Tibial artery (tissue), 4 donors: ENCODE measurements at regions not wholly inside any gene's neighbourhood (a gene's known extent, or its start where the extent isn't known, plus 50 kb on each side); places are given as distances from the start of the nearest gene placed in this dataset.

Experiments
- DNase-seq, 2 donors: peaks; one replicate each; pipeline ENCODE4 v3.0.0-alpha.2; 2019
- H3K27ac ChIP-seq, 2 donors: fragments of 200-600 bp; sonication (generic) in 1 of 2; 1 replicate in 1 of 2; 2 replicates in 1 of 2; pipeline ENCODE4 v1.5.1; 2018 to 2019; ENCODE audit warnings: mild to moderate bottlenecking in 1 of 2
- H3K27me3 ChIP-seq, 2 donors: fragments of 200-600 bp; sonication (generic) in 1 of 2; one replicate each; pipeline versions ENCODE4 v1.5.1 to v1.6.0; 2016 to 2019
- H3K36me3 ChIP-seq, 3 donors: fragments of 200-600 bp; sonication (generic) in 2 of 3; one replicate each; pipeline ENCODE4 v1.5.1; 2016 to 2019; ENCODE audit warnings: mild to moderate bottlenecking in 2 of 3
- H3K4me1 ChIP-seq, 4 donors: fragments of 200-600 bp; sonication (generic) in 2 of 4; 1 replicate in 3 of 4; 2 replicates in 1 of 4; pipeline ENCODE4 v1.5.1; 2016 to 2019
- H3K4me3 ChIP-seq, 2 donors: fragments of 200-600 bp; sonication (generic) in 1 of 2; 1 replicate in 1 of 2; 2 replicates in 1 of 2; pipeline ENCODE4 v1.5.1; 2018 to 2019; ENCODE audit warnings: mild to moderate bottlenecking in 2 of 2
- H3K9me3 ChIP-seq, 3 donors: fragments of 200-600 bp; sonication (generic) in 1 of 3; one replicate each; pipeline ENCODE4 v1.5.1; 2016 to 2019
- CTCF ChIP-seq, 2 experiments: fragments of 200-600 bp in 1 of 2; fragments of 450-650 bp in 1 of 2; IDR thresholded peaks; one replicate each; pipeline ENCODE4 v1.5.1; 2017 to 2019; ENCODE audit warnings: antibody characterized with exemption in 2 of 2, mild to moderate bottlenecking in 1 of 2, moderate library complexity in 1 of 2
- intact Hi-C: fragments of 100-400 bp; cut with DNase I; formaldehyde crosslinking; loops from one replicate; pipeline ENCODE4 v1.15.0; 2023; ENCODE audit warnings: low total_unique reads

GRCh38 chr1:170284512-170284911 lies 138.8 kb downstream of the NTMT2 start:
- no peak for TF ChIP-seq CTCF (IDR thresholded peaks at IDR 0.05)
- Histone ChIP-seq H3K4me1 (peaks cover 0 to 15% (median 5%) of the 10 kb centered on the region in 4 donors), H3K36me3 (no peaks in the 10 kb centered on the region), H3K27ac (peak overlapping the region in 1 of 2 donors; percentile 13), H3K27me3 (no peaks in the 10 kb centered on the region), H3K4me3 (peak overlapping the region in 1 of 2 donors; percentile 5), H3K9me3 (no peaks in the 10 kb centered on the region)
- intact Hi-C loops: no loop called here
- DNase-seq: no peak

GRCh38 chr1:170284951-170285350 lies 139.2 kb downstream of the NTMT2 start:
- Histone ChIP-seq H3K27ac (no peak overlapping the region), H3K36me3 (no peaks in the 10 kb centered on the region), H3K4me3 (no peak overlapping the region), H3K4me1 (peaks cover 0 to 15% (median 5%) of the 10 kb centered on the region in 4 donors), H3K9me3 (no peaks in the 10 kb centered on the region), H3K27me3 (no peaks in the 10 kb centered on the region)
- DNase-seq: no peak
- TF ChIP-seq CTCF (IDR thresholded peaks at IDR 0.05): no peak
- intact Hi-C loops: no loop called here

- H3K4me1 ChIP-seq: peaks cover 0 to 15% (median 5%) of the 10 kb centered on the region in 4 donors
- H3K4me3 ChIP-seq: no peak overlapping the region
- no peak overlapping the region for H3K27ac ChIP-seq
- no peaks in the 10 kb centered on the region for H3K36me3 ChIP-seq
- DNase-seq: no peak
- TF ChIP-seq CTCF (IDR thresholded peaks at IDR 0.05): no peak
- intact Hi-C loops: no loop called here
- no peaks in the 10 kb centered on the region for H3K27me3 ChIP-seq
- no peaks in the 10 kb centered on the region for H3K9me3 ChIP-seq
Measured at GRCh38 chr1:170288155-170288554, 142.4 kb downstream of the NTMT2 start.

GRCh38 chr1:170290276-170290675 lies 144.5 kb downstream of the NTMT2 start:
- TF ChIP-seq CTCF (IDR thresholded peaks at IDR 0.05): no peak
- Histone ChIP-seq H3K4me3 (no peak overlapping the region), H3K36me3 (no peaks in the 10 kb centered on the region), H3K27ac (no peak overlapping the region), H3K27me3 (no peaks in the 10 kb centered on the region), H3K4me1 (peaks cover 0 to 4% (median under 1%) of the 10 kb centered on the region in 4 donors), H3K9me3 (no peaks in the 10 kb centered on the region)
- intact Hi-C loops: no loop called here
- no peak for DNase-seq

GRCh38 chr1:170290991-170291390 lies 145.2 kb downstream of the NTMT2 start:
- no peak overlapping the region for H3K4me3 ChIP-seq
- H3K9me3 ChIP-seq: no peaks in the 10 kb centered on the region
- peaks cover 0 to 4% (median 0%) of the 10 kb centered on the region in 4 donors for H3K4me1 ChIP-seq
- no peak for DNase-seq
- no peaks in the 10 kb centered on the region for H3K36me3 ChIP-seq
- intact Hi-C loops: no loop called here
- no peak overlapping the region for H3K27ac ChIP-seq
- H3K27me3 ChIP-seq: no peaks in the 10 kb centered on the region
- no peak for TF ChIP-seq CTCF (IDR thresholded peaks at IDR 0.05)

GRCh38 chr1:170291516-170291915 lies 145.8 kb downstream of the NTMT2 start:
- Histone ChIP-seq H3K27ac (no peak overlapping the region), H3K9me3 (no peaks in the 10 kb centered on the region), H3K4me1 (peaks cover 0 to 4% (median 0%) of the 10 kb centered on the region in 4 donors), H3K27me3 (no peaks in the 10 kb centered on the region), H3K36me3 (no peaks in the 10 kb centered on the region), H3K4me3 (no peak overlapping the region)
- intact Hi-C loops: no loop called here
- TF ChIP-seq CTCF (IDR thresholded peaks at IDR 0.05): no peak
- DNase-seq: no peak
